Islet of Langerhans (tissue), 1 donor: ENCODE measurements at regions not wholly inside any gene's neighbourhood (a gene's known extent, or its start where the extent isn't known, plus 50 kb on each side); places are given as distances from the start of the nearest gene placed in this dataset.
"Not testable (repeated sequence)": the region's sequence is repeated elsewhere in the genome, so short reads cannot be mapped to it uniquely, and the experiment has no call there.

ENCODE experiments used
- FAIRE-seq: peaks from one replicate; lab custom pipeline; 2011; peaks lifted over from hg19 to GRCh38; lab: Jason Lieb, UNC

- not testable (repeated sequence) for FAIRE-seq
Observed at GRCh38 chr7:135872861-135873260, 104.3 kb downstream of the MTPN start.

- FAIRE-seq = peak; percentile 9
Observed at GRCh38 chr7:135862586-135863340, 114.2 kb upstream of the FAM180A start.

- FAIRE-seq = no peak
Observed at GRCh38 chr7:135859538-135859937, 110.9 kb upstream of the FAM180A start.

DNA sequence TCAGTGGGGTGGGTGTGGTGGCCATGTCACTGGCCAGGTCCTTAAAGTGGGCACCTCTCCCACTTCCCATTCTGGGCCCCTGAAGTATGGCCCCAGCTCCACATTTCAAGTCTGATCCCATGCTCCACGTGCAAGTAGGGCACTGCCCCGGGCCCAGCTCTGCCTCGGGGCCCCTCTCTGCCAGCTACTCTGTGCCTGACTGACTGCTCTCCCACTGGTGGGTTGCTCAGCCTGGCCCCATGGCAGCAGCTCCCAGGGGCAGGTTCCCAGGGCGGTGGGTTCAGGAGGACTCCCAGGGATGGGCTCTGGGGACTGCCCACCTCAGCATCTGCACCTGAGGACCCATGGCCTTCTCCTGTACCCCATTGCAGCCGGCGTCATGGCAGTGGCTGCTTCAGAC, 110.2 kb upstream of the FAM180A start:
- FAIRE-seq = no peak

DNA sequence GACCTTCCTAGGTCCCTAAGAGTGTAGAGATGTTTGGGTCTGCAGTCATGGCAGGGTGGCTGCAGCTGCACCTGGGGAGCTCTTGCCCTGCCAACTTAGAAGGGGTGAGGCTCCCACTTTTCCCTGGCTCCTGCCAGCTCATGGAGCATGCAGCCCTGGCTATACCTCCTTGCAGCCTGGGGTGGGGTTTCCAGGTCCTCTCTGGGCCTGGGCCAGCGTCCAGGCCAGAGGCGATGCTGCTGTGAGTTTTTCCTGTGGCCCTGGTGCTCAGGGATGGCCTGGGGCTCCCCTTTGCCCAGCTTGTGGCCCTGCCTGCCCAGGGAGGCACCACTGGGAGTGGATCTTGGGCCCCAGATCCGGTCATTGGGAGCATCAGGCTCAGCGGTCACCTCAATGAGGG, 109.8 kb upstream of the FAM180A start:
- no peak for FAIRE-seq

DNA sequence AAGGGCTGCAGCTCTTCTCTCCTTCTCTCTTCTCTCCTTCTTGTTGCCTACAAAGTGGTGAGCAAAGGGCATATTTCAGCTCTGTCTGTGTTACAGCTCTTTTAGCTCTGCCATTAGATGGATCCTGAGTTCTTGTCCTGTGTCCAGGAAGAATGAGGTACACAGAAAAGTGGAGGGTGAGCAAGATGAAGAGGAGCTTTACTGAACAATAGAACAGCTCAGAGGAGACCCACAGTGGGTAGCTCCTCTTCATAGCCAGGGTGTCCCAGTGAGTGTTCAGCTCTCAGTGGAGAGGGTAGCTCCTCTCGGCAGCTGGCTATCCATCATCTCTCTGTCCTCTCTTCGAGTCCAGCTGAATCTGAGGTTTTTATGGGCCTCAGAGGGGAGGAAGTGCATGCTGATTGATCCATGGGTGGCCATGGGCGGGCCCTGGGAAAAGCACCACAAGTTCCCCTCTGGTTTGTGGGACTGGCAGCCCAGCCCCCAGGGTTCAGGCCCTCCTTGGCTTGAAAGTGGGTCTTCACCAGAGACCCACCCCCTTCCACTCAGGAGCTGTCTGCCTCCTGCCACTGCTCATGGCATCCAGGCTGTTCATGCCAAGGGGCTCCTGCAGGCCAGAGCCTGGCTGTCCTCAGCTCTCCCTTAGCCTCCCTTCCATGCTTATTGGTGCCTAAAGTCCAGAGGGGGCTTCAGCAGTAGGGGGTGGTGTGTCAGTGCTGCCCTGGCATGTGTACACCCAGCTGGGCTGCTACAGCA, 109.1 kb upstream of the FAM180A start:
- no peak for FAIRE-seq

DNA sequence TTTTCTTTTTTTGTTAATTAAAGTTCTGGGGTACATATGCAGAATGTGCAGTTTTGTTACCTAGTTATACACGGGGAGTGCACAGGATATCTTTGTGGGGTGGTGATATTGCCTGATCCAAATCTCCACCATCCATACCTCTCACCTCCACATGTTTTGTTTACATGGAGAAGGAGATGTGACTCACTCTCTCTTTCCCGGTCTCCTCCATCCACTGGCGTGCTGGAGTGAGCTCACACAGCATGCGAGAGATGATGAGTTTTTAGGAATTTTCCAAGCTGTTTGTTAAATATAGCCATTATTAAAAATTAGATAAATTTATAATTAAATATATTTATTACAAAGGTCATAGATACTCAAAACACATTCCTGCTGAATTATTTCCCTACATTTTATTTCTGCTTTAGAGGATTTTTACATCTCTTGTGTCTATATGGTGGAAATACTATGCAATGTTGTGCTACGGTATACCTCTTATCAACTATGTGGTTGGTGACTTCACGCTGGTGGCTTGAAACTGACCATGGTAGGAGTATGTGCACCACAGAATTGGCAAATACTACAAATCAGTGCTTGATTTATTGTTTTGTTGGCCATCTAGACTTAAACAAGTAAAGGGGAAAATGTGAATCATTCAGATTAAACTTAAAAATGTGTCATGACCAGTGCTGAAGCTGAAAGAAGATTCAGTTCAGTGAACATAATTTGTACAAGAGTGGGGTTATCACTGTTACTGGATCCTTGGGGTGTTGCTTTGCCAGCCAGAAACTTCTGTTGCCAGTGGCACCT, 107.9 kb upstream of the FAM180A start:
- FAIRE-seq = no peak

- FAIRE-seq = peak; percentile 83
Observed at GRCh38 chr7:135855846-135856245, 107.2 kb upstream of the FAM180A start.

- no peak for FAIRE-seq
Observed at GRCh38 chr7:135853499-135853898, 104.9 kb upstream of the FAM180A start.

DNA sequence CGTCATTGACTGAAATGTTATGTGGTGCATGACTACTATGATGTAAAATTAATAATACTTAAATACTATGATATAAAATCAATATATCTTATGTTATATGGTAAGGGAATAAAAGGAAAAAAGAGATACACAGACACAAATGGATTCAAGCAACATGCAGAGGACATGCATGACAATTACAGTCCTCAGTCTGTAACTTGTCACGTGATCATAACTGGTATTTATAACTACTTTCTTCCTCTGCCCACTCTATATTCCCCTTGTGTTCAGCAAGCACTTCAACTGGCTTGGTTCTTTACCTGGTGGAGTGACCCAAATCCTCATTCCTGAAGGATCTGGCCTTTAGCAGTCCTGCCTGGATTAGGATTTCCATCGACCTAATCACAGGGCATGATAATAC, 104.4 kb upstream of the FAM180A start:
- FAIRE-seq = no peak

GRCh38 chr7:135847242-135847641, 98.6 kb upstream of the FAM180A start:
- FAIRE-seq = no peak

DNA sequence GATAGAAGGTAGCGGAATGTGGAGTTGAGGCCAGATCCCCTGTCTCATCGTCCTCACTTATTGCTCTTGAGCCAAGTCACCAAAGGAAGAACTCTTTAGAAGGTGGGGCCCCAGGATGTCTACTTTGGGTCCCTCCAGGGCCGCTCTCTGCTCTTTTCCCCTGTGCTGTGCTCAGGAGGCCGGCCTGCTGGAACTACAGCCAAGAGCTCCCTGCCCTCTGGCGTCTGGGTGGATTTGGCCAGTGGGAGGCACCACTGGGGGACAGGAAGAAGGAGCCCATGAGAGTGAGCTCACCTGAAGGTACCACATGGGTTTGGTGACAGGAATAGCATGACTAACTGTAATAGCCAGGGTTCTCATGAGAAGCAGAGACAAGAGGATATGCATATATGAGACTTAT, 97.7 kb upstream of the FAM180A start:
- FAIRE-seq = no peak

GRCh38 chr7:135845415-135846075, 96.9 kb upstream of the FAM180A start:
- no peak for FAIRE-seq

DNA sequence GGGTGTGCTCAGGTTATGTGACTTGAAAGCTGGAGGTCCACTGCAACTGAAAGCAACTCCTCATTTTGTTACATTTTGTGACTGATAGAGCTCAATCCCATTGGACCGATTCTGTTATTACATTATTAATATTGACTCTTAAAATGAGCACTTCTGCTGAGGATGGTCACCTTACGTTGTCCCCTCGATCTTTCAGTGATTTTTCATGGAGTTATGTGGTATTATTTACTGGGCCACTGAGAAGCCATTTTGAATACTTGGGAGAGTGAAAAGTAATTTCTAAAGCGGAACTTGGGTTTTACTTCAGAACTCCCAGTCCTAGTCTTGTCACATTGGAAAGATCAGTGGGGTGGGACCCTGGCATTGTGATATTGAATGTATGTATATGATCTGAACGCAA, 96.3 kb upstream of the FAM180A start:
- no peak for FAIRE-seq

GRCh38 chr7:135843214-135843613, 94.6 kb upstream of the FAM180A start:
- FAIRE-seq = no peak

DNA sequence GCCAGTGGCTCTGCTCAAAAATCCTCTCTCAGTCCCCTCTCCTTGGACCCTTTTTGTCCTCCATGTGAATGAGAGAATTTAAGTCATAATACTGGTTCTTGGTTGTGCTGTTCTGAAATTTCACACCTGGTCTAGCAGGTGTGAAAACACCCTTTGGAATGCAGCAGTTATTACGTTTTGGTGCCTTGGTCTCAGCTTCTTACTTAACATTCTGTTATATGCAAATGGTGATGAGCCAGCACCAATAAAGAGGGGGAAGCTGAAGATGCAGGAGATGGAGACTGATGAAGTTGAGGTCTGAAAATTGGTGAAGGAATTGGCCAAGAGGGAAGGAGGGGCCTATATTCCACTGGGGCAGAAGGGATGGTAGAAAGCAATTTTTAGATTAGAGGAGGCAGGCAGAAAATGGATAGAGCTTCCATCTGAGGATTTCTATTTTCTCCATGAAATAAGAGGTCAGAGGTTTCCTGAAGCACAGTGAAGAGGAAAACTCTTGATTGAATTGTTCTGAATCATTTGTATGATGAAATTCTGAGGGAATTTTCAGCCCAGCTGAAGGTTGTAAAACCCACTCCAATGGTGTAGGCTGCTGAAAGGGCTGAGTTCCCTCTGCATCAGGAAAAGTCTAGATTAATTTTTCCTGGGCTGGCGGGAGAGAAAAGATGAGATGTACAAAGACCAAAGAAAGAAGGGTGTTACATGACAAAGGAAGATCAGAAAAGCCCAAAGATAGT, 94.0 kb upstream of the FAM180A start:
- FAIRE-seq = no peak

DNA sequence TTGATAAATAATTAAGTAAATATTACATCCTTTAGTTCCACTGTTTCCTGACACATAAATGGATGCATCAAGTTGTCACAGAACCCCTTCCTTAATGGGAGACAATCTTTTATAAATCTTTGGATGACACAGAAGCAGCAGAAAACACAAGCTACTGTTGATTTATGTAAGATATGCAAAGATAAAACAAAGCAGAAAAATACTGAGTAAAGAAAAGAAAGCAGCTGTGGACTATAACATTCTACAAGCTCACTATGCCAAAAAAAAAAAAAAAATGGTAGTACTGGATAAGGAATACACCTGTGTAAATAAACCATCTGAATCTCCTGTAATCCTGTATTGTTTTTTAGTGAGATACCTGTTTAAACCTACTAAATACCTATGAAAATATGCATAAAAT, 92.0 kb upstream of the FAM180A start:
- FAIRE-seq = no peak

DNA sequence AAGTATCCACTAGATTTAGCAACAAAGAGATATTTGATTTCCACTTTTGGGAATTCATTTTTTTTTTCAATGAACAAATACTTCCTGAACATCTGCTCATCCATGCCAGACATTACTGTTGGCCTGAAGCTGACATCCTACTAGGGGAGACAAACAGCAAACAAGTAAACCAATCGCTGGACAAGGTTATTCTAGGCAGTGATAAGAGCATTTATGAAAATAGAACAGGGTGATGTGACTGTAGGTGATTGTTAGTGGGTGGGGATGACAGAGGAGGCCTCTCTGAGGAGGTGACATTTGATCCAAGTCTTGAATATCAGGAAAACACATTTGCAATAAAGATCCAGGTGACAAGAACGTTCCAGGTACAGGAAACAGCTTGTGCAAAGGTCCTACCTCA, 89.1 kb upstream of the FAM180A start:
- FAIRE-seq = no peak

GRCh38 chr7:135834266-135834665, 85.7 kb upstream of the FAM180A start:
- no peak for FAIRE-seq

- no peak for FAIRE-seq
Observed at GRCh38 chr7:135833642-135834041, 85.0 kb upstream of the FAM180A start.

- no peak for FAIRE-seq
Observed at GRCh38 chr7:135831455-135832195, 83.0 kb upstream of the FAM180A start.
